ENCODE measurements at regions not wholly inside any gene's neighbourhood (a gene's known extent, or its start where the extent isn't known, plus 50 kb on each side); places are given as distances from the start of the nearest gene placed in this dataset.

- H3K4ac ChIP-seq (ENCODE audit: low read depth in 1 of 2, low read length in 2 of 2): no peak overlapping the region
- no peak overlapping the region for H2BK120ac ChIP-seq (ENCODE audit: low read depth, low read length)
- H2AFZ ChIP-seq (ENCODE audit: low read depth, low read length): no peak overlapping the region
- no peak overlapping the region for H2BK15ac ChIP-seq (ENCODE audit: low read depth, poor library complexity, severe bottlenecking)
- no peak for DNase-seq
- no peak overlapping the region for H4K8ac ChIP-seq (ENCODE audit: low read length)
- H3K79me1 ChIP-seq (replicated peaks; ENCODE audit: low read length, poor library complexity, severe bottlenecking): no peaks in the 10 kb centered on the region
- no peak overlapping the region for H3K27ac ChIP-seq (ENCODE audit: low read length, poor library complexity, severe bottlenecking)
- H3K14ac ChIP-seq (ENCODE audit: low read length in 2 of 2): no peak overlapping the region
- no peak overlapping the region for H3K9ac ChIP-seq (ENCODE audit: low read length)
- no peak overlapping the region for H4K91ac ChIP-seq (ENCODE audit: low read length)
- no peak overlapping the region for H3K23ac ChIP-seq (ENCODE audit: low read length in 2 of 2)
- no peaks in the 10 kb centered on the region for H3K36me3 ChIP-seq (ENCODE audit: control insufficient read depth in 1 of 2, insufficient read depth in 2 of 2, low read depth in 1 of 2, low read length in 2 of 2)
- peaks cover 7% of the 10 kb centered on the region for H3K4me1 ChIP-seq (ENCODE audit: control insufficient read depth, insufficient read depth, low read depth, low read length)
- WGBS: 91% methylated on average over 3 of the region's 3 CpGs
- H2BK12ac ChIP-seq (ENCODE audit: low read length in 2 of 2): no peak overlapping the region
- peaks cover under 1% of the 10 kb centered on the region for H3K9me3 ChIP-seq (ENCODE audit: control insufficient read depth, low read length)
- no peak overlapping the region for H3K18ac ChIP-seq (ENCODE audit: low read depth in 1 of 2, low read length in 2 of 2)
- no peak overlapping the region for H3K4me2 ChIP-seq (ENCODE audit: low read length, poor library complexity, severe bottlenecking)
- no peak overlapping the region for H2BK5ac ChIP-seq (ENCODE audit: low read depth, low read length, poor library complexity, severe bottlenecking)
- peaks cover 0 to 86% of the 10 kb centered on the region in 2 experiments for H3K27me3 ChIP-seq (ENCODE audit: control insufficient read depth in 1 of 2, insufficient read depth in 1 of 2, low read length in 2 of 2)
- no peak overlapping the region for H3K4me3 ChIP-seq (ENCODE audit: insufficient read depth in 1 of 2, low read depth in 1 of 2, low read length in 2 of 2)
- no peak overlapping the region for H2AK5ac ChIP-seq (ENCODE audit: low read length, severe bottlenecking)
Observed at GRCh38 chrX:69069876-69070275, 95.4 kb downstream of the PJA1 start.

- no peak for DNase-seq
- H2BK5ac ChIP-seq (ENCODE audit: low read depth, low read length, poor library complexity, severe bottlenecking): no peak overlapping the region
- peaks cover 7% of the 10 kb centered on the region for H3K4me1 ChIP-seq (ENCODE audit: control insufficient read depth, insufficient read depth, low read depth, low read length)
- no peak overlapping the region for H2BK12ac ChIP-seq (ENCODE audit: low read length in 2 of 2)
- no peaks in the 10 kb centered on the region for H3K36me3 ChIP-seq (ENCODE audit: control insufficient read depth in 1 of 2, insufficient read depth in 2 of 2, low read depth in 1 of 2, low read length in 2 of 2)
- H3K4ac ChIP-seq (ENCODE audit: low read depth in 1 of 2, low read length in 2 of 2): no peak overlapping the region
- WGBS: 88% methylated on average over 4 of the region's 4 CpGs
- no peak overlapping the region for H2AK5ac ChIP-seq (ENCODE audit: low read length, severe bottlenecking)
- H2BK15ac ChIP-seq (ENCODE audit: low read depth, poor library complexity, severe bottlenecking): peak overlapping the region; percentile 52
- no peak overlapping the region for H3K27ac ChIP-seq (ENCODE audit: low read length, poor library complexity, severe bottlenecking)
- H2AFZ ChIP-seq (ENCODE audit: low read depth, low read length): no peak overlapping the region
- no peak overlapping the region for H4K8ac ChIP-seq (ENCODE audit: low read length)
- H3K18ac ChIP-seq (ENCODE audit: low read depth in 1 of 2, low read length in 2 of 2): no peak overlapping the region
- H3K14ac ChIP-seq (ENCODE audit: low read length in 2 of 2): no peak overlapping the region
- H3K79me1 ChIP-seq (replicated peaks; ENCODE audit: low read length, poor library complexity, severe bottlenecking): no peaks in the 10 kb centered on the region
- H4K91ac ChIP-seq (ENCODE audit: low read length): no peak overlapping the region
- no peak overlapping the region for H3K23ac ChIP-seq (ENCODE audit: low read length in 2 of 2)
- H2BK120ac ChIP-seq (ENCODE audit: low read depth, low read length): no peak overlapping the region
- H3K9ac ChIP-seq (ENCODE audit: low read length): no peak overlapping the region
- peaks cover 8% of the 10 kb centered on the region for H3K9me3 ChIP-seq (ENCODE audit: control insufficient read depth, low read length)
- H3K4me2 ChIP-seq (ENCODE audit: low read length, poor library complexity, severe bottlenecking): no peak overlapping the region
- H3K4me3 ChIP-seq (ENCODE audit: insufficient read depth in 1 of 2, low read depth in 1 of 2, low read length in 2 of 2): no peak overlapping the region
- H3K27me3 ChIP-seq (ENCODE audit: control insufficient read depth in 1 of 2, insufficient read depth in 1 of 2, low read length in 2 of 2): peaks cover 0 to 84% of the 10 kb centered on the region in 2 experiments
Observed at GRCh38 chrX:69069086-69069445, 96.2 kb downstream of the PJA1 start.

GRCh38 chrX:69068301-69069085 is 96.8 kb downstream of the PJA1 start:
- 90% methylated on average over 6 of the region's 7 CpGs for WGBS
- no peak overlapping the region for H4K91ac ChIP-seq (ENCODE audit: low read length)
- no peak overlapping the region for H2BK5ac ChIP-seq (ENCODE audit: low read depth, low read length, poor library complexity, severe bottlenecking)
- H3K14ac ChIP-seq (ENCODE audit: low read length in 2 of 2): no peak overlapping the region
- H2BK15ac ChIP-seq (ENCODE audit: low read depth, poor library complexity, severe bottlenecking): no peak overlapping the region
- H3K4me3 ChIP-seq (ENCODE audit: insufficient read depth in 1 of 2, low read depth in 1 of 2, low read length in 2 of 2): no peak overlapping the region
- peaks cover 0 to 84% of the 10 kb centered on the region in 2 experiments for H3K27me3 ChIP-seq (ENCODE audit: control insufficient read depth in 1 of 2, insufficient read depth in 1 of 2, low read length in 2 of 2)
- H3K9me3 ChIP-seq (ENCODE audit: control insufficient read depth, low read length): peaks cover 14% of the 10 kb centered on the region
- H3K27ac ChIP-seq (ENCODE audit: low read length, poor library complexity, severe bottlenecking): no peak overlapping the region
- H3K9ac ChIP-seq (ENCODE audit: low read length): no peak overlapping the region
- DNase-seq: no peak
- H2AK5ac ChIP-seq (ENCODE audit: low read length, severe bottlenecking): no peak overlapping the region
- no peak overlapping the region for H3K23ac ChIP-seq (ENCODE audit: low read length in 2 of 2)
- H3K36me3 ChIP-seq (ENCODE audit: control insufficient read depth in 1 of 2, insufficient read depth in 2 of 2, low read depth in 1 of 2, low read length in 2 of 2): no peaks in the 10 kb centered on the region
- H3K4ac ChIP-seq (ENCODE audit: low read depth in 1 of 2, low read length in 2 of 2): no peak overlapping the region
- no peak overlapping the region for H2BK120ac ChIP-seq (ENCODE audit: low read depth, low read length)
- no peak overlapping the region for H3K18ac ChIP-seq (ENCODE audit: low read depth in 1 of 2, low read length in 2 of 2)
- peaks cover 7% of the 10 kb centered on the region for H3K4me1 ChIP-seq (ENCODE audit: control insufficient read depth, insufficient read depth, low read depth, low read length)
- H3K4me2 ChIP-seq (ENCODE audit: low read length, poor library complexity, severe bottlenecking): no peak overlapping the region
- peak overlapping the region in 1 of 2 experiments; percentile 43 for H2BK12ac ChIP-seq (ENCODE audit: low read length in 2 of 2)
- no peaks in the 10 kb centered on the region for H3K79me1 ChIP-seq (replicated peaks; ENCODE audit: low read length, poor library complexity, severe bottlenecking)
- H2AFZ ChIP-seq (ENCODE audit: low read depth, low read length): no peak overlapping the region
- no peak overlapping the region for H4K8ac ChIP-seq (ENCODE audit: low read length)

- Histone ChIP-seq H4K91ac (ENCODE audit: low read length) (no peak overlapping the region), H2BK15ac (ENCODE audit: low read depth, poor library complexity, severe bottlenecking) (no peak overlapping the region), H3K4me1 (ENCODE audit: control insufficient read depth, insufficient read depth, low read depth, low read length) (peaks cover 7% of the 10 kb centered on the region)
Observed at GRCh38 chrX:69067841-69068240, 97.4 kb downstream of the PJA1 start.

More at GRCh38 chrX:69067841-69068240, 97.4 kb downstream of the PJA1 start:
- no peak overlapping the region for H3K4me3 ChIP-seq (ENCODE audit: insufficient read depth in 1 of 2, low read depth in 1 of 2, low read length in 2 of 2)
- H3K27me3 ChIP-seq (ENCODE audit: control insufficient read depth in 1 of 2, insufficient read depth in 1 of 2, low read length in 2 of 2): peaks cover 0 to 84% of the 10 kb centered on the region in 2 experiments
- peaks cover 14% of the 10 kb centered on the region for H3K9me3 ChIP-seq (ENCODE audit: control insufficient read depth, low read length)
- no peaks in the 10 kb centered on the region for H3K36me3 ChIP-seq (ENCODE audit: control insufficient read depth in 1 of 2, insufficient read depth in 2 of 2, low read depth in 1 of 2, low read length in 2 of 2)
- H3K14ac ChIP-seq (ENCODE audit: low read length in 2 of 2): no peak overlapping the region
- no CpG with 5 or more reads among the region's 2 CpGs for WGBS
- H3K4me2 ChIP-seq (ENCODE audit: low read length, poor library complexity, severe bottlenecking): no peak overlapping the region
- no peak overlapping the region for H2BK12ac ChIP-seq (ENCODE audit: low read length in 2 of 2)
- H3K23ac ChIP-seq (ENCODE audit: low read length in 2 of 2): no peak overlapping the region
- no peak overlapping the region for H2AK5ac ChIP-seq (ENCODE audit: low read length, severe bottlenecking)
- no peaks in the 10 kb centered on the region for H3K79me1 ChIP-seq (replicated peaks; ENCODE audit: low read length, poor library complexity, severe bottlenecking)
- no peak for DNase-seq
- H2BK120ac ChIP-seq (ENCODE audit: low read depth, low read length): peak overlapping the region; percentile 8
- H3K27ac ChIP-seq (ENCODE audit: low read length, poor library complexity, severe bottlenecking): no peak overlapping the region
- H4K8ac ChIP-seq (ENCODE audit: low read length): no peak overlapping the region
- H2AFZ ChIP-seq (ENCODE audit: low read depth, low read length): no peak overlapping the region
- H2BK5ac ChIP-seq (ENCODE audit: low read depth, low read length, poor library complexity, severe bottlenecking): no peak overlapping the region
- H3K9ac ChIP-seq (ENCODE audit: low read length): no peak overlapping the region
- H3K4ac ChIP-seq (ENCODE audit: low read depth in 1 of 2, low read length in 2 of 2): peak overlapping the region in 1 of 2 experiments; percentile 30
- no peak overlapping the region for H3K18ac ChIP-seq (ENCODE audit: low read depth in 1 of 2, low read length in 2 of 2)
